ENCODE measurements at regions not wholly inside any gene's neighbourhood (a gene's known extent, or its start where the extent isn't known, plus 50 kb on each side); places are given as distances from the start of the nearest gene placed in this dataset.
"Not testable (repeated sequence)": the region's sequence is repeated elsewhere in the genome, so short reads cannot be mapped to it uniquely, and the experiment has no call there.

- DNase-seq (ENCODE audit: low spot score), result no peak
Observed at GRCh38 chr10:53430974-53431373, 658.4 kb upstream of the MBL2 start.

- no peak for DNase-seq (ENCODE audit: low spot score)
Observed at GRCh38 chr10:53430127-53430891, 657.7 kb upstream of the MBL2 start.

GRCh38 chr10:53422223-53422888 lies 649.8 kb upstream of the MBL2 start:
- no peak for DNase-seq (ENCODE audit: low spot score)

DNA sequence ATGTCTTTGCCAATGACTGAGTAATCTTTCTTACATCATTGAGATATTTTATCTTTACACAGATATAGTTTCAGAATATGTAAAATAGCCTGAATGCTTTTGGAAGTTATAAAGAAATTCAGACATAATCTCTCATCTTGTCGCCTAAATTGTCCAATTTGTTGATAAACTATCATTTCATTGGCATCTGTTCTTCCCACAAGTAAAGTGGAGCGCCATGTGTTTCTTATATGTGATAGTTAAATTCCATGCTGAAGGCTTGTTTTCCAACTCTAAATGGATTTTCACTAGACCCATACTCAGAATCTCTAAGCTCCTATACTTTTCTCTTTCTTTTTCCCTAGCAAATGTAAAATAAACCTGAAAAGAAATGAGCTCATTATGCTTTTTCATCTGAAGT lies 640.1 kb upstream of the MBL2 start:
- no peak for DNase-seq (ENCODE audit: low spot score)

DNA sequence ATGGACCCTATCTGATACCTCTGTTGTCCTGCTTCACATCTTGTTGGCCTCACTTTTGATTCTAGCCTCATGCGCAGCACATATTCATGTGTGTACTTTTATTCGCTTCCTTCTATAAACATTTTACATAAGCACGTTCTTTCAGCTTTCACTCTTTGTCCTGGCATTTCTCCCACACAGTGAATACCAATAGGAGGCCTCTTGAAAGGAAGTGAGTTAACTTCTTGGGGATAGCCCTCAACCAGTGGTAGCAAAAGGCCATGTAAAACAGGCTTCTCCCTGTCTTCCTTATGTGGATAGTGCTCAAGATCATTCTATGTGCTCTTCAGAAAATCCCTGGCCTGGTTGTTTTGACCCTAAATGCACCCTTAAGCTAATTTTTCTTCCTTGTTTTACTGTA lies 633.9 kb upstream of the MBL2 start:
- no peak for DNase-seq (ENCODE audit: low spot score)

GRCh38 chr10:53403688-53404087 lies 631.1 kb upstream of the MBL2 start:
- DNase-seq (ENCODE audit: low spot score), result no peak

DNA sequence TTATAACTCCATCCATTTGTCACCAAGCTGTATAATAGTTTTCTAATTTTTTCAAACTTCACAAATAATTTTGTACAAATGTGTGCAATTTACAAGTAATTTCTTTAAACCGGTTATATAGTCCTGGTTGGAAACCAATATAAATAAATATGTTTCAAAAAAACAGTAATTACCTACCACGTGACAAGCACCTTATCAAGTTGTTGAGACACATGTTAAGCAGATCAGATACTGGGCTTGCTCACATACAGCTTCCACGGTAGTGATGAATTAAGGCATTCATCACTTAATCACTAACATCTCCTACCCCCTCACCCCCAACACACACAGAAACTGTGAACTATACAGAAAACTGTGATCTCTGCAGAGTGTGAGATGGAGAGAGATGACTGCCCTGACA lies 630.0 kb upstream of the MBL2 start:
- DNase-seq (ENCODE audit: low spot score), result no peak

- DNase-seq (ENCODE audit: low spot score), result no peak
Observed at GRCh38 chr10:53401536-53401935, 629.0 kb upstream of the MBL2 start.

- no peak for DNase-seq (ENCODE audit: low spot score)
Observed at GRCh38 chr10:53396876-53397275, 624.3 kb upstream of the MBL2 start.

- DNase-seq (ENCODE audit: low spot score), result no peak
Observed at GRCh38 chr10:53395449-53395848, 622.9 kb upstream of the MBL2 start.

DNA sequence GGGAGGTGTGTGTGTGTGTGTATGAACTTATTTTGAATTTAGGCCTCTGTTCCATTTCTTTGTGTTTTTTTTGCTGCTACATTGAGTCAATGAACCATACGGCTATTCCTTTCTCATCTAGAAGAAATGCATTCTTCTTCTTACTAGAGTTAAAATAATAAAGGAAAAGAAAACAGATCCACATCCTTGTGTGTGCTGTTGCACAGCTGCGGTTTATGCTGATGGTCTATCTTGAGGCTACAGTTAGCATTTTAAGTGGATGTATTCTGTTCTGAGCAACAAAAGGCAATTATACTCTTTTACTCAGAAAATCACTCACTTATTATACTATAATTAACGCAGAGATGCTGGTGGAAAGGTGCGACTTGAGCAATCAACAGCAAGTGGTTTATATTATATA lies 615.0 kb upstream of the MBL2 start:
- no peak for DNase-seq (ENCODE audit: low spot score)

DNA sequence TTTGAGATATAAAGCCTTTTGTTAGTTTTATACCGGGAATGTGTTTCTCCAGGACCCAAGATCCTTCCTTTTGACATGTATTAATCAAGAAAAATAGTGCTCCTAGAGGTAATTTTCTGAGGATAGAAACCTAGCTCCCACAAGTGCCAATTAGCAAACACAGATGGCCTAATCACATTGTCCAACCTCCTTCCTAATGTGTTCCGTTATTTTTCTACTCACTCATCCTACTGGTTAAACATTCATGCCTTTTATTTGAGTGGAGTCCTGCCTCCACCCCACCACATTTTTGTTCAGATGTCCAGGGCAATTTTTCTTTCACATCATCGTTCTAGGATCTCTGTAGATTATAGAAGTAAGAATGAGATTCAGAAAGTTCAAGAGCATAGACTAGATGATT lies 610.0 kb upstream of the MBL2 start:
- DNase-seq (ENCODE audit: low spot score), result no peak

- peak; percentile 22 for DNase-seq (ENCODE audit: low spot score)
Observed at GRCh38 chr10:53379956-53380355, 607.4 kb upstream of the MBL2 start.

GRCh38 chr10:53370347-53370746 lies 597.8 kb upstream of the MBL2 start:
- DNase-seq (ENCODE audit: low spot score), result no peak

GRCh38 chr10:53361936-53362335 lies 589.4 kb upstream of the MBL2 start:
- no peak for DNase-seq (ENCODE audit: low spot score)

GRCh38 chr10:53361281-53361680 lies 588.7 kb upstream of the MBL2 start:
- DNase-seq (ENCODE audit: low spot score), result no peak

DNA sequence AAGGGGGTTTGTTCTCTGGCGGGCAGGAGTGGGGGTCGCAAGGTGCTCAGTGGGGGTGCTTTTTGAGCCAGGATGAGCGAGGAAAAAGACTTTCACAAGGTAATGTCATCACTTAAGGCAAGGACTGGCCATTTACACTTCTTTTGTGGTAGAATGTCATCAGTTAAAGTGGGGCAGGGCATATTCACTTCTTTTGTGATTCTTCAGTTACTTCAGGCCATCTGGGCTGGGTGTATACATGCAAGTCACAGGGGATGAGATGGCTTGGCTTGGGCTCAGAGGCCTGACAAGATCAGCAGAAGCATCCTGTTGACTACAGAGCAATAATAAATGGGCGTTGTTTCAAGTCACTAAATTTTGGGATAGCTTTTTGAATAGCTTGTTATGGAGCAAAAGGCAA lies 586.4 kb upstream of the MBL2 start:
- DNase-seq (ENCODE audit: low spot score), result not testable (repeated sequence)

DNA sequence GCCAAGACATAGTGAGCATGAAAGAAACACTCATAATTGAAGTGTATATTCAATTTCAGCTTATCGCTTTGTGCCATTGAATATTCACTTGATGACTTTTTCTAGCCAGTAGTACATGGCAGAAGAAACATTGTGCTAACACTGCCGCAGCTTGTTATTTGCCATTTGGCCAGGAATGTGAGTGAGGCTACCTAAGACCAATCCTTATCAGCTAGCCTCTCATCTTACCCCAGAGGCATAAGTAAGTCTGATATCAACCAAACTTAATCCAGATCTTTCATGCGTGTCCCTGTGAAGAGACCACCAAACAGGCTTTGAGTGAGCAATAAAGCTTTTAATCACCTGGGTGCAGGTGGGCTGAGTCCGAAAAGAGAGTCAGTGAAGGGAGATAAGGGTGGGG lies 586.0 kb upstream of the MBL2 start:
- no peak for DNase-seq (ENCODE audit: low spot score)

- DNase-seq (ENCODE audit: low spot score), result no peak
Observed at GRCh38 chr10:53357587-53357986, 585.0 kb upstream of the MBL2 start.

DNA sequence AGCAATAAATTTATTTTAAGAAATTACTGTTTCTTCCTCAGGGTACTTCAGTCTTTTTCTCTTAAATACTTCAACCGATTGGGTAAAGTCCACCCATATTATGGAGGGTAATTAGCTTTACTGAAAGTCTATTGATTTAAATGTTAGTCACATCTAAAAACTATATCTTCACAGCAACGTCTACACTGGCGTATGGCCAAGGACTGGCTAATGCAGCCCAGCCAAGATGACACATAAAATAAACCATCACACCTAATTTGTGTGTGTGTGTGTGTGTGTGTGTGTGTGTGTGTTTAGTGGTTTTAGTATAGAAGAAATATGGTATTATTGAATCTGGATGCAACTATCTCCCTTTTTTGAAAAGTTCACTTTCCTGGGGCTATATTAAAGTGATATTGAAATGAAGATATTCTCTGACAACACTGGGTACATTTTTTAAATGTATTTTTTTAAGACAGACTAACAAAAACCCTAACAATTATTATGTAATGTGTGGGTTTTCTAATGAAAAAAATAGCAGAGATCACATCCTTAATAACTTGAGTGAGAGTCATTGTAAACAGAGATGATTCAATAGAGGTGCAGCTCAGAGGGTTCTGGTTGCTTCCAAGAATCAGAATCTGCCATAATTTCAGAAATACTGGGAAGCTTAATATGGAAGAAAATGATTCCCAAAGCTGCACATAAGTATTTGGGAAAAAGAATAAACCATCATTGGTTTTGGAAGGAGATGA lies 584.2 kb upstream of the MBL2 start:
- no peak for DNase-seq (ENCODE audit: low spot score)

- not testable (repeated sequence) for DNase-seq (ENCODE audit: low spot score)
Observed at GRCh38 chr10:53342531-53342930, 569.9 kb upstream of the MBL2 start.

DNA sequence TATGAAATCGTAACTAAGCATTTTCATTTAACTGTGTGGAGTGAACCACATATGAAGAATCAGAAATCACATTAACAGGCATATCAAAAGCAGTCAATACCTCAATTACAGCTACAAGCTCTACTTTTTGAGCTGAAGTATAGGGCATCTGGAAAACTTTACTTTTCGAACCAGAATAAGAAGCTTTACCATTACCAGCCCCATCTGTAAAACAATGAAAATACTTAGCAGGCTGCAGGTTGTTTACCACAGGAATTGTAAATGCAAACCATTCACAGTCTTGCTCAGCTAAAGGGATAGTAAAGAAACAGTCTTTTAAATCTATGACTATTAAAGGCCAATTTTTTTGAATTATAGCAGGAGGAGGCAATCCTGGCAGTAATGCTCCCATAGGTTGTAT lies 565.6 kb upstream of the MBL2 start:
- DNase-seq (ENCODE audit: low spot score), result not testable (repeated sequence)

GRCh38 chr10:53335803-53336422 lies 563.3 kb upstream of the MBL2 start:
- not testable (repeated sequence) for DNase-seq (ENCODE audit: low spot score)

Data from LoVo (cell line).